KBM-7 (cell line): ENCODE measurements at regions not wholly inside any gene's neighbourhood (a gene's known extent, or its start where the extent isn't known, plus 50 kb on each side); places are given as distances from the start of the nearest gene placed in this dataset.
"Not testable (repeated sequence)": the region's sequence is repeated elsewhere in the genome, so short reads cannot be mapped to it uniquely, and the experiment has no call there.

ENCODE experiments used
- DNase-seq: peaks from one replicate; pipeline ENCODE4 v3.0.0-alpha.2; 2015
- in situ Hi-C: fragments of 300-500 bp; cut with MboI; formaldehyde crosslinking; loops from 2 replicates; pipeline ENCODE4 v1.14.3; 2020; ENCODE audit warnings: low sequenced_read_pairs, low pct_unique_long_range_greater_than_20kb, mixed read lengths

- in situ Hi-C loops, result no loop called here
- no peak for DNase-seq
Observed at GRCh38 chr15:38961456-38961855, 396.8 kb upstream of the RASGRP1 start.

GRCh38 chr15:38961931-38962330 is 397.3 kb upstream of the RASGRP1 start:
- DNase-seq, result no peak
- in situ Hi-C loops, result no loop called here

- DNase-seq, result no peak
Observed at GRCh38 chr15:38972831-38973230, 408.2 kb upstream of the RASGRP1 start.

GRCh38 chr15:38975282-38975990 is 410.8 kb upstream of the RASGRP1 start:
- no peak for DNase-seq
- in situ Hi-C loops, result no loop called here

More at GRCh38 chr15:38972831-38973230, 408.2 kb upstream of the RASGRP1 start:
- in situ Hi-C loops, result no loop called here

GRCh38 chr15:38991126-38991525 is 426.5 kb upstream of the RASGRP1 start:
- peak; percentile 14 for DNase-seq
- in situ Hi-C loops, result no loop called here

- in situ Hi-C loops, result no loop called here
- no peak for DNase-seq
Observed at GRCh38 chr15:38991701-38992100, 427.1 kb upstream of the RASGRP1 start.

GRCh38 chr15:38992506-38992905 is 427.9 kb upstream of the RASGRP1 start:
- no peak for DNase-seq
- in situ Hi-C loops, result no loop called here

- in situ Hi-C loops, result no loop called here
- no peak for DNase-seq
Observed at GRCh38 chr15:38992930-38993329, 428.3 kb upstream of the RASGRP1 start.

- in situ Hi-C loops, result no loop called here
- DNase-seq, result no peak
Observed at GRCh38 chr15:38994310-38994709, 429.7 kb upstream of the RASGRP1 start.

GRCh38 chr15:38996111-38996631 is 431.6 kb upstream of the RASGRP1 start:
- DNase-seq, result no peak
- in situ Hi-C loops, result no loop called here

GRCh38 chr15:38997841-38998240 is 433.2 kb upstream of the RASGRP1 start:
- in situ Hi-C loops, result no loop called here
- no peak for DNase-seq

- no peak for DNase-seq
- in situ Hi-C loops, result no loop called here
Observed at GRCh38 chr15:39000008-39000734, 435.6 kb upstream of the RASGRP1 start.

- in situ Hi-C loops, result no loop called here
- no peak for DNase-seq
Observed at GRCh38 chr15:39009740-39010139, 445.1 kb upstream of the RASGRP1 start.

GRCh38 chr15:39011066-39011465 is 446.5 kb upstream of the RASGRP1 start:
- DNase-seq, in situ Hi-C loops: not testable (repeated sequence)

- in situ Hi-C loops, result no loop called here
- DNase-seq, result no peak
Observed at GRCh38 chr15:39013262-39013661, 448.6 kb upstream of the RASGRP1 start.

- no peak for DNase-seq
- in situ Hi-C loops, result no loop called here
Observed at GRCh38 chr15:39014682-39015081, 450.1 kb upstream of the RASGRP1 start.

GRCh38 chr15:39016706-39017105 is 452.1 kb upstream of the RASGRP1 start:
- in situ Hi-C loops, result no loop called here
- DNase-seq, result no peak

GRCh38 chr15:39018966-39019365 is 454.4 kb upstream of the RASGRP1 start:
- DNase-seq, result no peak
- in situ Hi-C loops, result no loop called here

GRCh38 chr15:39021341-39021740 is 456.7 kb upstream of the RASGRP1 start:
- DNase-seq, result no peak
- in situ Hi-C loops, result no loop called here

- in situ Hi-C loops, result no loop called here
- DNase-seq, result no peak
Observed at GRCh38 chr15:39022532-39023305, 458.1 kb upstream of the RASGRP1 start.
